H9 (cell line): ENCODE measurements at regions not wholly inside any gene's neighbourhood (a gene's known extent, or its start where the extent isn't known, plus 50 kb on each side); places are given as distances from the start of the nearest gene placed in this dataset.

ENCODE experiments used
- DNase-seq: peaks from one replicate; pipeline ENCODE4 v3.0.0-alpha.2; 2017
- H2AFZ ChIP-seq: one replicate; pipeline ENCODE4 v1.6.1; 2013; ENCODE audit warnings: mild to moderate bottlenecking, low read length, control low read depth, moderate library complexity
- H2AK5ac ChIP-seq: 2 replicates; pipeline ENCODE4 v1.6.1; 2013; ENCODE audit warnings: low read length, control low read depth, mixed read lengths; ENCODE audit not compliant: insufficient read length
- H2BK120ac ChIP-seq: one replicate; pipeline ENCODE4 v1.6.1; 2013; ENCODE audit warnings: low read depth, mild to moderate bottlenecking, low read length, control low read depth, inconsistent platforms; ENCODE audit not compliant: poor library complexity, severe bottlenecking
- H2BK12ac ChIP-seq: 2 replicates; pipeline ENCODE4 v1.6.1; 2013; ENCODE audit warnings: low read length, control low read depth, mixed read lengths, low read depth; ENCODE audit not compliant: insufficient read length
- H2BK15ac ChIP-seq: 2 replicates; pipeline ENCODE4 v1.6.1; 2013; ENCODE audit warnings: low read depth, low read length, control low read depth
- H2BK20ac ChIP-seq: one replicate; pipeline ENCODE4 v1.6.1; 2013; ENCODE audit warnings: low read depth, mild to moderate bottlenecking, low read length, control low read depth, inconsistent platforms; ENCODE audit not compliant: poor library complexity, severe bottlenecking
- H2BK5ac ChIP-seq: 2 replicates; pipeline ENCODE4 v1.6.1; 2013; ENCODE audit warnings: low read length, control low read depth, mixed read lengths; ENCODE audit not compliant: insufficient read length
- H3K14ac ChIP-seq: 2 replicates; pipeline ENCODE4 v1.6.1; 2013; ENCODE audit warnings: low read length, control low read depth; ENCODE audit not compliant: insufficient read depth
- H3K18ac ChIP-seq: 2 replicates; pipeline ENCODE4 v1.6.1; 2013; ENCODE audit warnings: low read depth, mild to moderate bottlenecking, mixed read lengths, low read length, control low read depth; ENCODE audit not compliant: insufficient read length
- H3K23ac ChIP-seq: 2 replicates; pipeline ENCODE4 v1.6.1; 2013; ENCODE audit warnings: low read length, control low read depth, mixed read lengths, low read depth; ENCODE audit not compliant: insufficient read length
- H3K23me2 ChIP-seq: 2 replicates; pipeline ENCODE4 v1.6.1; 2013; ENCODE audit warnings: low read depth, mild to moderate bottlenecking, mixed read lengths, low read length, control low read depth; ENCODE audit not compliant: insufficient read length, poor library complexity, severe bottlenecking
- H3K27ac ChIP-seq: 2 replicates; pipeline ENCODE4 v1.5.1; 2013; ENCODE audit warnings: low read length, control low read depth, mixed read lengths, low read depth; ENCODE audit not compliant: insufficient read length
- H3K27me3 ChIP-seq: 2 replicates; pipeline ENCODE4 v1.6.1; 2013; ENCODE audit warnings: low read length, control low read depth, inconsistent platforms; ENCODE audit not compliant: insufficient read depth
- H3K4ac ChIP-seq: 2 replicates; pipeline ENCODE4 v1.6.1; 2013; ENCODE audit warnings: low read depth, mild to moderate bottlenecking, control low read depth, inconsistent platforms, low read length, moderate library complexity
- H3K4me1 ChIP-seq: 2 replicates; pipeline ENCODE4 v1.6.1; 2013; ENCODE audit warnings: low read length, control low read depth, inconsistent platforms; ENCODE audit not compliant: insufficient read depth
- H3K4me2 ChIP-seq: 2 replicates; pipeline ENCODE4 v1.6.1; 2013; ENCODE audit warnings: low read length, control low read depth, mixed read lengths; ENCODE audit not compliant: insufficient read length, insufficient read depth
- H3K56ac ChIP-seq: 2 replicates; pipeline ENCODE4 v1.6.1; 2013; ENCODE audit warnings: low read depth, mild to moderate bottlenecking, mixed read lengths, low read length, control low read depth; ENCODE audit not compliant: insufficient read length
- H3K79me1 ChIP-seq: 2 replicates; pipeline ENCODE4 v1.6.1; 2013; ENCODE audit warnings: low read depth, mild to moderate bottlenecking, moderate library complexity, low read length, control low read depth, inconsistent platforms; ENCODE audit not compliant: insufficient read depth, poor library complexity, severe bottlenecking
- H3K79me2 ChIP-seq: 2 replicates; pipeline ENCODE4 v1.6.1; 2013; ENCODE audit warnings: low read length, control low read depth, inconsistent platforms; ENCODE audit not compliant: insufficient read depth
- H3K9ac ChIP-seq: 2 replicates; pipeline ENCODE4 v1.6.1; 2013; ENCODE audit warnings: low read length, control low read depth, mixed read lengths; ENCODE audit not compliant: insufficient read length; ENCODE audit errors: extremely low read depth
- H3K9me3 ChIP-seq: one replicate; pipeline ENCODE4 v1.6.1; 2013; ENCODE audit warnings: low read depth, low read length, inconsistent platforms; ENCODE audit not compliant: control insufficient read depth
- H3T11ph ChIP-seq: one replicate; pipeline ENCODE4 v1.6.1; 2013; ENCODE audit warnings: mild to moderate bottlenecking, low read length, control low read depth, inconsistent platforms
- H4K20me1 ChIP-seq: one replicate; pipeline ENCODE4 v1.6.1; 2013; ENCODE audit not compliant: control insufficient read depth, insufficient read length, insufficient read depth
- H4K5ac ChIP-seq: 2 replicates; pipeline ENCODE4 v1.6.1; 2013; ENCODE audit warnings: low read depth, mild to moderate bottlenecking, mixed read lengths, low read length, control low read depth; ENCODE audit not compliant: insufficient read length
- H4K8ac ChIP-seq: replicated peaks from 2 replicates; pipeline ENCODE4 v1.6.1; 2013; ENCODE audit warnings: low read length, control low read depth, mixed read lengths, low read depth; ENCODE audit not compliant: insufficient read length
- H4K91ac ChIP-seq: 2 replicates; pipeline ENCODE4 v1.6.1; 2013; ENCODE audit warnings: low read depth, mild to moderate bottlenecking, moderate library complexity, mixed read lengths, low read length, control low read depth; ENCODE audit not compliant: insufficient read length
- H3K27ac Mint-ChIP-seq, 3 experiments: 2 replicates in 2 of 3; 3 replicates in 1 of 3; pipeline ENCODE4 v1.8.0; 2020 to 2021; ENCODE audit warnings: mixed read lengths in 3 of 3, mild to moderate bottlenecking in 1 of 3, moderate library complexity in 1 of 3
- H3K27me3 Mint-ChIP-seq: 2 replicates; pipeline ENCODE4 v1.8.0; 2021; ENCODE audit warnings: low read depth, mild to moderate bottlenecking, moderate library complexity, mixed read lengths
- H3K36me3 Mint-ChIP-seq, 3 experiments: 2 replicates in 2 of 3; 3 replicates in 1 of 3; pipeline ENCODE4 v1.8.0; 2020 to 2021; ENCODE audit warnings: low read depth in 3 of 3, mixed read lengths in 3 of 3; ENCODE audit not compliant: insufficient read depth in 1 of 3
- H3K4me1 Mint-ChIP-seq, 2 experiments: 2 replicates each; pipeline ENCODE4 v1.8.0; 2020; ENCODE audit warnings: mixed read lengths in 2 of 2
- H3K4me3 Mint-ChIP-seq, 2 experiments: 2 replicates in 1 of 2; 3 replicates in 1 of 2; pipeline ENCODE4 v1.8.0; 2020 to 2021; ENCODE audit warnings: mild to moderate bottlenecking in 2 of 2, mixed read lengths in 2 of 2, moderate library complexity in 1 of 2
- H3K9me3 Mint-ChIP-seq, 2 experiments: 2 replicates in 1 of 2; 3 replicates in 1 of 2; pipeline ENCODE4 v1.8.0; 2020; ENCODE audit warnings: mild to moderate bottlenecking in 2 of 2, mixed read lengths in 2 of 2, moderate library complexity in 1 of 2
- CTCF ChIP-seq: fragments of 200-600 bp; sonication (generic); conservative IDR thresholded peaks from 3 replicates; pipeline ENCODE4 v1.8.0; 2021; ENCODE audit warnings: antibody characterized with exemption, mild to moderate bottlenecking
- WGBS: extraction: QIAGEN DNeasy Blood & Tissue Kit; methylation state at CpG from one replicate; pipeline ENCODE4 v1.1.7; 2013; ENCODE audit warnings: missing lambda C conversion rate, low lambda C conversion rate, mixed read lengths; ENCODE audit not compliant: insufficient read length; ENCODE audit errors: extremely low coverage; 5-methylcytosine and 5-hydroxymethylcytosine counted together

DNA sequence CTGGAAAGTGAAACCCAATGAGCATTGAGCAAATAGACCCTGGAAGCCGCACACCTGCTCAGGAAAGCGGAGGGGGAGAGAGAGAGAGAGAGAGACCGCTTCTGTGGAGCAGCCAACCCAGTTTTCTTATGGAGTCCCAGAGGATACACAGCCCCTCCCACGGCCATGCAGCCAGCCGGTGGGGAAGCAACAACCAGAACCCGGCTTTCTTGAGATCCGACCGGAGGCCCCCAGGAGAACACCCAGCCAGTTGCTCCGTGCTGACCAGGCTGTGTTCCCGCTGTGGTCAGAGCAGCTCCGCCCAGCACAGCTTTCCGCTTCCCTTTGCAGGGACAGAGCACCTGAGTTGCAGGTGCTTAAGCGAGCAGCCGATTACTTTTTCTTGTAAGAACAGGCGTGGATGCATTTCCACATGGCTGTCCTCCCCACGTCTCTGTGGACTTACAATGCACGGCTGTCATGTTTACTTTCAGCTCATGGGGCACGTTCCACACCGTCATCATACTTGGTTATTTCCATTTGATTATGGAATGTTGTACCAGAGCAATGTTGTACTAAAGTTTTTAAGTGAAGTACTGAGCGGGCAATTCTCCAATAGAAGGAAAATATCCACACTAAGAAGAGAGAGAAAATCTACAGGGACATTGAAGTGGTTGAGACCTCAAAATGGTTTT is 381.9 kb downstream of the THBS2 start:
- H2BK120ac ChIP-seq, result no peak overlapping the region
- no peak overlapping the region for H3K9ac ChIP-seq
- no peaks in the 10 kb centered on the region for H3K9me3 Mint-ChIP-seq
- no peak overlapping the region for H2BK20ac ChIP-seq
- H3K4me1 Mint-ChIP-seq, result peaks cover 8 to 11% of the 10 kb centered on the region in 2 experiments
- no peak overlapping the region for H2BK15ac ChIP-seq
- no peaks in the 10 kb centered on the region for H3K79me1 ChIP-seq
- peaks cover 2% of the 10 kb centered on the region for H3K27me3 Mint-ChIP-seq
- no peak overlapping the region for H2AFZ ChIP-seq
- H4K8ac ChIP-seq, result no peak overlapping the region
- no peak overlapping the region for H3K23ac ChIP-seq
- H3K56ac ChIP-seq, result no peak overlapping the region
- no peaks in the 10 kb centered on the region for H3K9me3 ChIP-seq
- WGBS, result no CpG with 5 or more reads among the region's 20 CpGs
- no peak overlapping the region for H4K91ac ChIP-seq
- no peaks in the 10 kb centered on the region for H3K79me2 ChIP-seq
- no peak overlapping the region for H4K5ac ChIP-seq
- H3K27me3 ChIP-seq, result no peaks in the 10 kb centered on the region
- no peak overlapping the region for H2BK5ac ChIP-seq
- no peak overlapping the region for H3T11ph ChIP-seq
- no peaks in the 10 kb centered on the region for H3K4me1 ChIP-seq
- no peak for TF ChIP-seq CTCF
- H2AK5ac ChIP-seq, result no peak overlapping the region
- no peak overlapping the region for H3K18ac ChIP-seq
- no peak overlapping the region for H3K27ac Mint-ChIP-seq
- H3K23me2 ChIP-seq, result no peaks in the 10 kb centered on the region
- no peak overlapping the region for H3K4ac ChIP-seq
- no peak for DNase-seq
- no peak overlapping the region for H3K27ac ChIP-seq
- no peak overlapping the region for H3K14ac ChIP-seq
- no peak overlapping the region for H3K4me2 ChIP-seq
- no peaks in the 10 kb centered on the region for H4K20me1 ChIP-seq
- no peak overlapping the region for H3K4me3 Mint-ChIP-seq
- H3K36me3 Mint-ChIP-seq, result no peaks in the 10 kb centered on the region
- H2BK12ac ChIP-seq, result no peak overlapping the region
